EH (cell line): ENCODE measurements at regions not wholly inside any gene's neighbourhood (a gene's known extent, or its start where the extent isn't known, plus 50 kb on each side); places are given as distances from the start of the nearest gene placed in this dataset.

Experiments
- DNase-seq: peaks from one replicate; pipeline ENCODE4 v3.0.0-alpha.2; 2015; ENCODE audit warnings: low read depth

DNA sequence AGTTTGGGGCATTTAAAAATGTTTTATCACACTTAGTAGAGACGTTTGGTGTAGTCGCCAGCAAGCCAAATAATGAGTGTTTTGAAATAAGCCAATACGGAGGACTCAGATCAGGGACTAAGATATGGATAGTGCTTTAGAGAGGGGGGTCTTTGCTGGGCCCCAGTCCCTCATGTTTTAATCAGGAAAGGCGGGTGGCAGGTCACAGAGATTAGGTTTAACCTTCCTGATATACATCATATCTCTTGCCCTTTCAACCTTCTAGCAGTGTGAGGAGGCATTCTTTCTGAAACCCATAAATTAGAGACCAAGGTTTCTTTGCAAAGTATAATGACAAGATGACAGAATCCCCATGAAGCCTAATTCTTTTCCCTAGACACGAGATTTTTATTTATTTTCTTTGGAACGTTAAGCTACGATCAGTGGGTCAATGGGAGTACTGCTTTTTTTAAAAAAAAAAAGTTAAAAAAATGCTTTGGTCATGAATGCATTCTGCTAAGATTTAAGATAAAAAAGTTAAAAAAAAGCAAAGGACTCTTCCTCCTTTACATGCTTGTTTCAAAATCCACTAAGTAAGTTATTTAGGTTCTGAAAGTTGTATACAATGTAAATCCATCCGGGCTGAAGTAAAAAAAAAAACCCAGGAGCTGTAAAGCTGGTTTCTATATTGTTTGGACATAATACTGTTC lies 572.1 kb upstream of the SALL1 start:
- no peak for DNase-seq

GRCh38 chr16:51722467-51722866 lies 571.4 kb upstream of the SALL1 start:
- no peak for DNase-seq

DNA sequence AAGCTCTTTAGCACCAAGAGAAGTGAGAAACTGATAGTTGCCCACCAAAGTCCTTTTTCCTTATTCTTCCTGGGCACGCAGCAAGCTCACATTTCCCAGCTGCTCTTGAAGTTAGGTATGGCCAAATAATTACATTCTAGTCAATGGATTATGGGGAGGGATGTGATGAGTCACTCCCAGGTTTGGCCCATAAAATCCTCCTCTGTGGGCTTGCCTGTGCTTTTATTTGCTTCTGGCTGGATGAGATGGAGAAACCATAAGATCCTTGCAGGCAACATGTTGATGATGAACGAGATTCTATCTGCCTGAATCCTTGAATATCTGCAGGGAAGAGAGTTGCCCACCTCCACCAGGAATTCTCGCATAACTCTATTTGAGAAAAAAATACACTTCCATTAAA lies 568.3 kb upstream of the SALL1 start:
- DNase-seq: no peak

DNA sequence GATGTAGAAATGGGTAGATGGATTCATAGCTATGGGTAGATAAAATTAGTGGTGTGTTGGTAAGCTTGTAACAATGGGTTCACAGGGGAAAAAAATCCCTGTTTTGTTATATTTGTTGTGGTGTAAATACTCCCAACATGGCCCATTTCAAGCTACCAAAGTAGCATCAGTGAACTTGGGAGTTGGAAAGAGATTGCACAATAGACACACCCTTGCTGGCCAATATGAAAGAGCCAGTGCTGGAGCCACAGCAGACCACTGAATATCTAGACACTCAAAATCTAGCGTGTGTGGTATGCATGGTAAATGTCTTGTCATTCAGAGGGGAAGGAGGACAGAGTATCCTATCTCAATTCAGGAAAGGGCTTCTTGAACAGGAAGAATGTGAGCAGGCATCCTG lies 565.1 kb upstream of the SALL1 start:
- no peak for DNase-seq

- DNase-seq: no peak
Observed at GRCh38 chr16:51713502-51713901, 562.4 kb upstream of the SALL1 start.

DNA sequence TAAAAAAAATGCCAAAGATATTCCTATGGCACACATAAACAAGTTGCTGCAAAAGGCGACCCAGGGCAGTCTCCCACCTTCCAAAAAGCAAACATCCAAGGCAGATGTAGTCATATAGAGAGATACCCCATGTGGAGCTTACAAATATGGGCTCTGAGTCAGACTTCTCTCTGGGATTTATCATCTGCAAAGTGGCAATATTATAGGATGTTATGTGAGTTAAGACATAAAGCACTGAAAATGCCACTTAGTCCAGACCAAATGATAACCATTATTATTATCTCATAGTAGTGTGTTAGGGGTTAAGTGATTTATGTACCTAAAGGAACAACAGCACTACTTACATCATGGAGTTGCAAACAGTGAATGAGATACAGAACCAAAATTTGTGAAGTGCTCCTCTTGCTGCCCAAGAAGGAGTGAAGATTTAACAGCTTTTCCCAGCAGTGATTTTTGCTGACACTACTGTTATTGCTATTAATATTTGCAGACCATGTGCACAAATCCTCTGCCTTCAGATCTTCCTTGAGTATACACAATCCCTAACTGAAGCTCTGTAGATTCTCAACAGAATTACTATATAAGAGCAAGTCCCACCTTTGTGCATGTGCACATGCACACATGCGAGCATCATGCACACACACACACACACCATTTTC lies 560.0 kb upstream of the SALL1 start:
- no peak for DNase-seq

DNA sequence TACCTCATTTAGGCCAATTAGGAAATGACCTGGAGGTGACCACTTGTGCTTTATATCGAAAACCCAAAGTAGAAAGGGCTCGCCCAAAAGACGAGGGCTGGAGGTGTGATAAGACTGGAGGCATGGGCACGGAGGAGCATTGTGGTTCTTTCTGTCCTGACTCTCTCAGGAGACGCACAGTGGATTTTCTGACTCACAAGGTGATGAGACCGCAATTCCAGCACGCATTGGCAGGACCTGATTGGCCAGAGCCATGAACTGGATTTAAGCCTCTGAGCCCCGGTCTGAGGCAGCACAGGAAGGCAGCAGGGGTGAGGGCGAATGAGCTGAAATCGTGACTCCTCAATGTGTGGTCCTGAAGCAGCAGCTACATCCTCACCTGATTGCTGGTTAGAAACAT lies 559.1 kb upstream of the SALL1 start:
- DNase-seq: no peak

DNA sequence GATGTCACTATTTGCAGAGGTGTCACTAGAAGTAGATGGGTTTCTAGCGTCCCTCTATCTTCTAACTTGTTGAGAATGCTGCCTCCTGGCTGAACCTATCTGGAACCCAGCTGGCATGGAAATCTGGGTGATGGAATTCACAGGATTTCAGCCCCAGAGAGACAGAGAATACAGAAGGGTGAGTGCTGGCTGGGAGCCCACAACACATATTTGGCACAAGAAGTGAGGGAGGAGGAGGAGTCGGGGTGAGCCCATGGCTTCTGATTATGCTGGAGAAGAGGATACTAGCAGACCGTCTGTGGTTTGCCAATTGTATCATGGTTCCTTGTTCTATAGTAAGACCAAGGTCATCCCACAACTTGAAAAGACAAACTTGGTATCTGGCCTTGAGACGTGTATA lies 557.8 kb upstream of the SALL1 start:
- DNase-seq: no peak

DNA sequence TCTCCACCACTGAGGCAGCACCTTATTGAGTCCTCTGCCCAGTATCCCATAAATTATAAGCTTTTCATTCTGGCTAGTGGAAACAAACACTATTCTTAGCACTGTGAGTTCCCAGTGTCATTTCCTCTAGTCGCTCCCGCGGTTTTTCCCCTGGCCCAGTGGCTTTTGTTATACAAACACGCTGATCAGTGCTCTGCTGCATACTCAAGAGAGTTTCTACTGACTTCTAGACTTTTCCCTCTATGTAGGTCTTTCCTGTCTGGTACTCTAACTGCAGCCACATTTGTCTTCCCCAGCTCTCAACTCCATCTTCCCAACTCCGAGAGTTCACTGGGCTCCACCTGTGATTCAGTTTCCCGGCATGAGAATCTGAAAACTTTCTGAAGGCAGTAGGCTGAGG lies 556.6 kb upstream of the SALL1 start:
- DNase-seq: no peak

DNA sequence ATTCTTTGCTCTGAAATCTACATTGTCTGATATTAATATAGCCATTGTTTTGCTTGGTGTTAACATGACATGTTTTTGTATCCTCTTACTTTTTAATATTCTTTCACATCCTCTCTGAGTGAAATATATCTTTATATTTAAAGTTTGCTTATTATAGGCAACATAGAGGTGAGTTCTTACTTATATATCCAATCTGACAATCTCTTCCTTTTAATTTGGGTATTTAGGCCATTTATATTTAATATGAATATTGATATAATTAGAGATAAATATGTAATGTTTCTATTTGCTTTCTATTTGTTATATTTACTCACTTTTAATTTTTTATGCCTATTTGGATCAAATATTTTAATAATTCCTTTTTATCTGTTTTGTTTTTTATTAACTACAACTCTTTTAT lies 554.1 kb upstream of the SALL1 start:
- no peak for DNase-seq

DNA sequence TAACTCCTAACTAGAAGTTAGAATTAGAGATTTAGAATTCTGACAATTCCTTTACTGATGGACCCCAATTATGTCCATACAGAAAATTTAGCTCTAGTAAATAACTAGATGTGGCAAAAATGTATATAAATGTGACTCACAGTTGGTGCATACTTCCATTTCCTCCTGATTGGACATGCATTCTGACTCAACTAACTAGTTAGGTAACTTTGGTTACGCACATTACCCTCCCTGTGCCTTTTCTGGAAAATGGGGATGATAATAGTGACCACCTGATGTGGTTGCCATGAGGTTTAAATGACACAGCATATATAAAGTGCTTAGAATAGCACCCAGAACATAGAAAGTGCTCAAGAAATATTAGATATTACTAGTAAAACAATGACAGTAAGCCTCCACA lies 550.0 kb upstream of the SALL1 start:
- no peak for DNase-seq

GRCh38 chr16:51699686-51700396 lies 548.8 kb upstream of the SALL1 start:
- DNase-seq: no peak

- DNase-seq: no peak
Observed at GRCh38 chr16:51698647-51699046, 547.6 kb upstream of the SALL1 start.

DNA sequence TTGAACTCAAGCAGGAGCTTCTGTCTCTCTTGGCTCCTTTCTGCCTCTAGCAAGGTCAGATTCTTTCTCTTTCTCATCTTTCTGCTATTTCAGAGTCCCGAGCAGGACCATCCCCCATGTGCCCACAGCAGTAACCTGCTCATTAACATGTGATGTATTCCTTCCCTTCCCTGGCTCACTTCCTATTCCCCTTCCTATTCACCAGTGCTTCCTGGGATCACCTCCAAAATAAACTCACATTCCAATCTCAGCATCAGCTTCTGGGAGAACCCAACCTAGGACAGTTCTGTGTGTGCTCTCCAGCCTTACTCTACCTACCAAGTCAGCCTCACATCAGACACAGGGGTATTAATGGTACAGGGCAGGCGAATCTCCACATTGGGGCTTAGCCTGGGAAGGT lies 546.4 kb upstream of the SALL1 start:
- DNase-seq: no peak

DNA sequence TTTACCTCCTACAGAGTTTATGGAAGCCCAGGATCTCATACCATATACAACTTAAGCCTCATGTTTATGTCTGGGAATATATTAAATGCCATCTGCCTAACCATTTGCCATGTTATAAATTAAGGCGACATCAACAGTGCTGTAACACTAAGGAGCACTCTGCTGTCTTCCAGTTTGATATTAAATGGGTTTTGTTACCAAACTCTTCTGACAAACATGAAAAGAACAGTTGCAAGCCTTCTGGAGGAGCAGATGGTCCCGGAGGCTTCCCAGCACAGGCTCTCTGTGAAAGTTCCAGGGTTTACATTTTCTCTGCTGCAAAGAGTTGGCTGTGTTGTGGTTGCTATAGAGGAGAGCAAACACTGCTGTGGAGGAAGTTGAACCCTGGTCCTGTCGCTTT lies 545.3 kb upstream of the SALL1 start:
- no peak for DNase-seq

DNA sequence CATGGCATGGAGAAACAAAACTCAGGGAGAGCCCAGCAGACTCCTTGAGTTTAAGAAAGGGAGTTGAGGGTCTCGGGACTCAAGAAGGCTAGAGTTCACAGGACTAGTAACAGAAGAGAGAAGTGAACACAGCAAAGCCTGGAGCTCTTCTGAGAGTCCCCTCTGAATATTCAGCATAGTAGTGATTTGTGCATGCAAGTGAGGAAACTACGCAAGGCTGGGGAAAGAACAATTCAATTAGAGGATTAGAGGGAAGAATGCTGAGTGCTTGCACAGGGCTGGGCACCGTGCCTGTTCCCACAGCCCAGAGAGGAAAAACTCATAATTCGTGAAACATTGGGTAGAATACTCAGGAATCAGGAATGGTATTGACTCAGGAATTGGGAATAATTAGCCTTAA lies 540.0 kb upstream of the SALL1 start:
- DNase-seq: no peak

- no peak for DNase-seq
Observed at GRCh38 chr16:51685498-51685897, 534.4 kb upstream of the SALL1 start.

DNA sequence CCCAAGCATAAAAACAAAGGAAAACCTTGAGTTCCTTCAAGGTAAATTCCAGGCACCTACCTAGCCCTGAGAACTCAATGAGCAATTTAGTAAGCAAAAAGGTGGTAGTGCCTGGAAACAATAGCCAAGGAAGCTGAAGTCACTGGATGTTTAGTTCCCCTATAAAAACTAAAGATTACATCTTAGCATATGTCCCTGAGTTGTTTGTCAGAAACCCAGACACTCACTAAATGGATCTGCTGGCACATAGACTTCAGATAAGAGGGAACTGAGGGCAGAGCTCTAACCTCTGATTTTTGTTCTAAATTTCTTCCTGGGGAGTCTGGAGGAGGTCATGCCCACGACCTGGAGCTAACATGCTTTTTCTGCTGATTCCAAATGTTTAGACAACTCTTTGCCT lies 532.8 kb upstream of the SALL1 start:
- no peak for DNase-seq

DNA sequence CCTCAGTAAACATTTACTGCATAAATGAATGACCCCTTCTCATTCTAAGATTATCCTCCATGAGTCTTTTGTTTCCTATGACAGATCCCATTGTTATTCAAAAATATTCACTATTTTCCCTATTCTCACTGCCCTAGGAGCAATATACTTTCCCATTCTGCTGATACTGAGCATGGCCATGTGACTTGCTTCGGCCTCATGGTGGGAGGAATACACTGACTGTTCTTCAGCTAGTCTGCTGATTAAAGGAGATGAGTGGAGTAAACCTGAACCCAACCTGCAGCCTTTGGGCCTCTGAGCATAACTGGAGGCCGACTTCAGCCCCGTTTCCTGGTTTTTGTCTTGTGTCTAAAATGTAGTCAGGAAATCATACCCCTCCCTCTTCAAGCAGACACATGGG lies 531.8 kb upstream of the SALL1 start:
- no peak for DNase-seq

DNA sequence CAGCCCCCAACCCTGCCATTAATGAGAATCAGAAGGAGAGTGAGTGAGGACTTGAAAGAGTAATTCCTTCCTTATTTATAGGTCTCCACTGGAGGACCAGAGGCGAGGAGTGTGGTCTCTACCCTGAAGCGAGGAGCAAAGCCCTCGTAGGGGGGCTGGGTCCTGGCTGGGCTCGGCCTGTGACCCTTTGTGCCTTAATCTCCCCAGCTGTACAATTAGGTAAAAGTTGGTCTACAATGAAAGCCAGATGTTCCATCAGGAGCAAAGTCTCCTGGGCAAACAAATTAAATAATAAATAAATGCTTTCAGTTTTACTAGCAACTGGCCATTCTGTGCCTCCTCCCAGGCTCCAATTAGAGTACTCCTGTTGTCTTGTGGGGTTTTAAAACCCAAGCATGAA lies 523.5 kb upstream of the SALL1 start:
- no peak for DNase-seq

- no peak for DNase-seq
Observed at GRCh38 chr16:51670527-51670926, 519.5 kb upstream of the SALL1 start.

GRCh38 chr16:51666821-51667220 lies 515.8 kb upstream of the SALL1 start:
- DNase-seq: peak; percentile 32

GRCh38 chr16:51666074-51666473 lies 515.0 kb upstream of the SALL1 start:
- DNase-seq: no peak
